Activated CD8-positive, alpha-beta memory T cell treated with anti-CD3 and anti-CD28 coated beads for 4 hours (primary cell): ENCODE measurements at regions not wholly inside any gene's neighbourhood (a gene's known extent, or its start where the extent isn't known, plus 50 kb on each side); places are given as distances from the start of the nearest gene placed in this dataset.

Experiments
- DNase-seq, 2 donors: peaks; one replicate each; pipeline ENCODE4 v3.0.0-alpha.2; 2020; ENCODE audit warnings: low read depth in 2 of 2

GRCh38 chr5:39608024-39608423 is 183.2 kb upstream of the DAB2 start:
- no peak for DNase-seq

GRCh38 chr5:39606591-39606990 is 181.8 kb upstream of the DAB2 start:
- no peak for DNase-seq

GRCh38 chr5:39605588-39606575 is 181.1 kb upstream of the DAB2 start:
- DNase-seq, result no peak

- no peak for DNase-seq
Observed at GRCh38 chr5:39605145-39605544, 180.4 kb upstream of the DAB2 start.

- no peak for DNase-seq
Observed at GRCh38 chr5:39604491-39604890, 179.7 kb upstream of the DAB2 start.

- no peak for DNase-seq
Observed at GRCh38 chr5:39599721-39600431, 175.1 kb upstream of the DAB2 start.

GRCh38 chr5:39598661-39599248 is 174.0 kb upstream of the DAB2 start:
- no peak for DNase-seq

GRCh38 chr5:39588179-39588578 is 163.4 kb upstream of the DAB2 start:
- no peak for DNase-seq

- no peak for DNase-seq
Observed at GRCh38 chr5:39587675-39588074, 162.9 kb upstream of the DAB2 start.

GRCh38 chr5:39586185-39586584 is 161.4 kb upstream of the DAB2 start:
- no peak for DNase-seq

- no peak for DNase-seq
Observed at GRCh38 chr5:39584927-39585326, 160.1 kb upstream of the DAB2 start.

- DNase-seq, result no peak
Observed at GRCh38 chr5:39580702-39581453, 156.1 kb upstream of the DAB2 start.

- no peak for DNase-seq
Observed at GRCh38 chr5:39579750-39580149, 155.0 kb upstream of the DAB2 start.

GRCh38 chr5:39578887-39579497 is 154.2 kb upstream of the DAB2 start:
- no peak for DNase-seq

- no peak for DNase-seq
Observed at GRCh38 chr5:39577529-39577928, 152.7 kb upstream of the DAB2 start.

- no peak for DNase-seq
Observed at GRCh38 chr5:39570403-39571027, 145.7 kb upstream of the DAB2 start.

GRCh38 chr5:39569857-39570256 is 145.1 kb upstream of the DAB2 start:
- DNase-seq, result no peak

- DNase-seq, result no peak
Observed at GRCh38 chr5:39566891-39567290, 142.1 kb upstream of the DAB2 start.

- no peak for DNase-seq
Observed at GRCh38 chr5:39566029-39566428, 141.2 kb upstream of the DAB2 start.

GRCh38 chr5:39561421-39561820 is 136.6 kb upstream of the DAB2 start:
- DNase-seq, result no peak

GRCh38 chr5:39560726-39561125 is 135.9 kb upstream of the DAB2 start:
- DNase-seq, result no peak
